ENCODE measurements at regions not wholly inside any gene's neighbourhood (a gene's known extent, or its start where the extent isn't known, plus 50 kb on each side); places are given as distances from the start of the nearest gene placed in this dataset.

GRCh38 chr4:12966726-12967125, 517.4 kb downstream of the RAB28 start:
- intact Hi-C loops (cut with micrococcal nuclease) = no loop called here
- 100% methylated on average over 1 of the region's 5 CpGs; no CpG with 5 or more reads in 1 of the 2 experiments for WGBS, 2 experiments (ENCODE audit: extremely low coverage in 2 of 2, insufficient read length in 1 of 2)
- H2BK5ac ChIP-seq (ENCODE audit: low read depth, low read length, poor library complexity, severe bottlenecking) = no peak overlapping the region
- no peak overlapping the region for H2AK5ac ChIP-seq (ENCODE audit: low read depth, low read length)
- TF ChIP-seq RFX5 (IDR thresholded peaks at IDR 0.05; ENCODE audit: low read depth, low read length) (no peak), SMC3 (IDR thresholded peaks at IDR 0.05; ENCODE audit: low read depth, low read length) (no peak), CHD1 (IDR thresholded peaks at IDR 0.05; ENCODE audit: low read depth, low read length) (no peak), BHLHE40 (IDR thresholded peaks at IDR 0.05; ENCODE audit: low read depth, low read length) (no peak), RCOR1 (IDR thresholded peaks at IDR 0.05; ENCODE audit: insufficient replicate concordance, low read length) (no peak), MAZ (IDR thresholded peaks at IDR 0.05; ENCODE audit: borderline replicate concordance, low read depth, low read length) (no peak), POLR2A (IDR thresholded peaks at IDR 0.05; ENCODE audit: low read depth, low read length) (no peak), CTCF (conservative IDR thresholded peaks at IDR 0.05; ENCODE audit: low read depth, low read length) (no peak), USF2 (IDR thresholded peaks at IDR 0.05; ENCODE audit: low read depth, low read length) (no peak), MAFK (IDR thresholded peaks at IDR 0.05; ENCODE audit: low read depth, low read length) (no peak), NFE2L2 (IDR thresholded peaks at IDR 0.05; ENCODE audit: low read depth, low read length) (no peak), ELK1 (IDR thresholded peaks at IDR 0.05; ENCODE audit: borderline replicate concordance, low read depth, low read length) (no peak), FOS (IDR thresholded peaks at IDR 0.05; ENCODE audit: low read depth, low read length) (no peak), CEBPB (IDR thresholded peaks at IDR 0.05; ENCODE audit: low read depth, low read length) (no peak)
- ATAC-seq (ENCODE audit: low read depth) = no peak
- H2BK15ac ChIP-seq (ENCODE audit: low read depth, low read length) = no peak overlapping the region
- no peaks in the 10 kb centered on the region for H4K20me1 ChIP-seq (ENCODE audit: insufficient read depth, low read length)
- no peaks in the 10 kb centered on the region for H3K36me3 ChIP-seq (ENCODE audit: control insufficient read depth, insufficient read depth, low read length)
- no peak overlapping the region for H3K4ac ChIP-seq (ENCODE audit: low read depth, low read length)
- H3K56ac ChIP-seq (ENCODE audit: extremely low read depth, insufficient read depth, low read length) = no peak overlapping the region
- H4K5ac ChIP-seq (ENCODE audit: low read depth, low read length) = no peak overlapping the region
- H3K9me1 ChIP-seq (ENCODE audit: insufficient read depth, low read length) = no peaks in the 10 kb centered on the region
- DNase-seq = no peak
- no peaks in the 10 kb centered on the region for H3K27me3 ChIP-seq (ENCODE audit: control insufficient read depth, insufficient read depth, low read length)
- ChIA-PET CTCF (no interaction called here), POLR2A (ENCODE audit: unreplicated experiment) (no interaction called here)
- H2AFZ ChIP-seq (replicated peaks; ENCODE audit: low read length, poor library complexity) = no peak overlapping the region
- no peak overlapping the region for H3K4me2 ChIP-seq (ENCODE audit: low read depth, low read length)
- H3K79me1 ChIP-seq (ENCODE audit: low read depth in 1 of 2, low read length in 2 of 2) = no peaks in the 10 kb centered on the region
- no peak overlapping the region for H3K9ac ChIP-seq (ENCODE audit: low read depth, low read length)
- dilution Hi-C loops (cut with HindIII; ENCODE audit: low sequenced_read_pairs, unreplicated experiment) = no loop called here
- no peak overlapping the region for H3K23ac ChIP-seq (ENCODE audit: low read depth, low read length)
- H3K18ac ChIP-seq (ENCODE audit: low read depth, low read length) = no peak overlapping the region
- H3K14ac ChIP-seq (replicated peaks; ENCODE audit: low read depth, low read length) = no peak overlapping the region
- H2AK9ac ChIP-seq (replicated peaks; ENCODE audit: low read depth, low read length, poor library complexity) = no peak overlapping the region
- H3K27ac ChIP-seq (ENCODE audit: insufficient read depth, low read length) = no peak overlapping the region
- no peak overlapping the region for H3K4me3 ChIP-seq (ENCODE audit: insufficient read depth, low read depth, low read length)
- H2BK20ac ChIP-seq (ENCODE audit: low read depth, low read length) = no peak overlapping the region
- H2BK120ac ChIP-seq (ENCODE audit: low read depth, low read length) = no peak overlapping the region
- BruUV-seq (replicated peaks) = no TSS peak
- H3K4me1 ChIP-seq (ENCODE audit: control insufficient read depth, insufficient read depth, low read length) = no peaks in the 10 kb centered on the region
- no peak overlapping the region for H4K8ac ChIP-seq (ENCODE audit: low read depth in 2 of 2, low read length in 2 of 2)
- in situ Hi-C loops (cut with MboI; ENCODE audit: low sequenced_read_pairs) = no loop called here
- peaks cover 4% of the 10 kb centered on the region; the same call in 1 of the 2 replicates for H3K9me3 ChIP-seq (ENCODE audit: control insufficient read depth, insufficient read depth, low read length)
- H4K91ac ChIP-seq (ENCODE audit: insufficient read depth, low read depth, low read length) = no peak overlapping the region
